Colon (tissue), 2 donors: ENCODE measurements at regions not wholly inside any gene's neighbourhood (a gene's known extent, or its start where the extent isn't known, plus 50 kb on each side); places are given as distances from the start of the nearest gene placed in this dataset.

Experiments used
- FAIRE-seq: peaks from 2 replicates; lab custom pipeline; 2012; peaks lifted over from hg19 to GRCh38; lab: Jason Lieb, UNC
- donor health status: control.
- donor health status: control.

DNA sequence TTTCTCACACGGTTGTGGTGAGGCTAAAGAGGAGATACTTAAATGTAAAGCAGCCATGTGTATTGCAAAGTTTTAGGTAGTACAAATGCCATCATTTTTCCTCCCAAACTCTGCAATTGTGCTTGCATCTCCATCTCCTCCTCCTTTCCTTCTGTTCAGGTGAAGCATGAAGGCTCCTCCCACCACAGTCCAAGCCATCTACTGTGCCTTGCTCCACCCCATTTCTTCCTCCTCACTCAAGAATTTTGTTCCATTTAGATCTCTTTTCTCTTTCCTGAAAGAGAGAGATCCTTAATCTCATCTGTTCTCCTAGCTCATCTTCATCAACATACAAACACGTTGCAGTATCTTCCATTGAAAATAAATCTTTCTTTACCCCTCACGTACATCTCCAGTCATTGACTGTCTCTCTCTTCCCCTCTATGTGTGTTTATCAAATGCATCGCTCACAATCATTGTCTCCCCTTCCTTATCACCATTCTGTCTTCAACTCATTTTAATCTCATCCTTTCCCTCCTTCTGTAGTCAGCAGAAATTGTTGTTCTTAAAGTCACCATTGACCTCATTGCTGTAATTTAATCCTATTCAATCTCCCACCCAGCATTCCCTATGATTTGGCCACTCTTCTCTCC, 392.1 kb downstream of the RAD51AP2 start:
- no peak for FAIRE-seq

DNA sequence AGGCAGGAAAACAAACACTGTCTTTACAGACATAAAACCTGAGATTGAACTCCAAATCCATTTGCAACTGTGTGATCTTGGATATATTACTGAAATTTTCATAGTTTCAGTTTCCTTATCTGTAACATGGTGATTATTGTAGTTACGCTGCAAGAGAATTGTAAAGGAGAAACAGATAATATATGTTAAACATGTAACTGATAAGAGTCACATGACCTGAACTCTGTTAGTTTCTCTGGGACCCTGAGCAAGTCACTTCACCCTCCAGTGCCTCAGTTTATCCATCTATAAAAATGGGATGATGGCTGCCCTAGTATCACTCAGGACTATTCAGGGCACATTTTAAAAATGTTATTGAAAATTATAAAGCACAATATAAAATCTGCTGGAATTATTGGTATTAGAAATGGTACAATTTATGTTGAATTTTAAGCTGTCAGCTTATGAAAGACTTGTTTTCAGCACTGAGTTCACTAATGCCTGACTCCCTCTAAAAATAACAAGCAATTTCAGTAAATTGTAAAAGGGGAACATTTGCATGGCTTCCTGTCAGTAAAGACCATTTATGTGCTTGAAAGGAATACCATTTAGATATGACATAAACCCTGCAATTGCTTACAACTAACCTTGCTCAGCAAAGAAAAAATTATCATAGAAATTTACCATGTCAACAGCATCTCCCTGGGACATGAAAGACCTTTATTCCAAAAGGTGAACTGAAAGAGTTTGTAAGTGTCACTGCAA, 393.5 kb downstream of the RAD51AP2 start:
- no peak for FAIRE-seq

DNA sequence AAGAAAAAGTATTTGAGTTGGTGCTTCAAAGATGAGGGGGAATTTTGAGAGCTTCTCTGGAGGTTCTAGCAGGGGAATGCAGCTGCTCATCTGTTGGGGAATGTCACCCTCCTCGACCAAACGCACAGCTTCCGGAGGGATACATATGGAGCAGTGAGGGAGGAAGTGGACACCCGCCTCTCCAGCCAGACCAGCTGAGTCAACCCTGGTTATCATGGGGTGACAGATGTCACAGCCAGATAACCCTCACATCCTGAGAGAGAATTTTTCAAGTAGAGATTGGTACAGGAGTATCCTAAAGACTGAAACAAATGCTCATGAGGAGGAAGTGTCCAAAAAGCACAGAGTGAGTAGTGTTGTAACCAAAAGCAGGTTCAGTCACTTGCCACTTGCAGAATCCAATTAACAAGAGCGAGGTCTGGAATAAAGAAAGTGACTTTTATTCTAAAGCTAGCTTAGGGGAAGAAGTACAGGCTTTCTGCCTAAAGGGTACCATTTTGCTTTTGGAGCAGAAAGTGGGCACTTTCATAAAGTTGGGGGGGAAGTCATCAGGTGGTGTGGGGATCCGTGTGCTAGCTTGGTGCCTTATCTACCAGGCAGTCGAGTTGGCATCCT, 395.2 kb downstream of the RAD51AP2 start:
- no peak for FAIRE-seq

DNA sequence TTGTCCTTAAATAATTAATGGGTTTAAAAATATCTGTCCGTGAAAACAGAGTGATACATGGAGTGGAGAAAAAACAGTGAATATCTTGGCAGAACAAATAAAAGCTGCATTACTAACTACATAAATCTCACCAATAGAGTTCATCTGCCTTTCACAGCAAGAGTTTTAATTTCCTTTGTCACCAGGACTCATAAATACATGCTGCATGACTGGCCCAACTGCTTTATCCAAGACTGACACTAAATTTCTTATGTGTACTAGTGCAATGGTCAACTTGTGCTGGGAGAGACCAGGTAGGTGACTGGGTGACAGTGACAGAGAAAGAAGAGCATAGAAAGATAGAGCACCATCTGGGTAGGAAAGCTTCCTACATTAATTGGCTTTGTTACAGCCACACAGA, 402.8 kb downstream of the RAD51AP2 start:
- no peak for FAIRE-seq

DNA sequence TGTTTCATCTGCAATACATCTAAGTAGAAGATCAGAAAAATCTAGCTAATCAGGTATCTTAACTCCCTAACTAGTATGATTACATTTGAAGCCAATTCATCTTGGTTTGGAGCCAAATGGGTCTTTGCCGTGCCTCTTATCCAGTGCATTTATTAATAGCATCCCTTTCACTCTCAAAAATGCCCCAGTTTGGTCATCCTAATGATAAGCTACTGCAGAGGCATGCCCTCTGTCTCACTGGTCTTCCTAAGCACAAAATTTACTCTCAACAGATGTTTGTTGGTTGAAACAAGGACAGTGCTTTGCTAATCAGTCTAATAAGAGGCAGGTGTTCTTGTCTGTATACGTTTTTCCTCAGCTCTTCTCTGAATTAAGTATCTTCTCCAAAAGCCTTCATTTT, 403.2 kb downstream of the RAD51AP2 start:
- FAIRE-seq, result no peak

DNA sequence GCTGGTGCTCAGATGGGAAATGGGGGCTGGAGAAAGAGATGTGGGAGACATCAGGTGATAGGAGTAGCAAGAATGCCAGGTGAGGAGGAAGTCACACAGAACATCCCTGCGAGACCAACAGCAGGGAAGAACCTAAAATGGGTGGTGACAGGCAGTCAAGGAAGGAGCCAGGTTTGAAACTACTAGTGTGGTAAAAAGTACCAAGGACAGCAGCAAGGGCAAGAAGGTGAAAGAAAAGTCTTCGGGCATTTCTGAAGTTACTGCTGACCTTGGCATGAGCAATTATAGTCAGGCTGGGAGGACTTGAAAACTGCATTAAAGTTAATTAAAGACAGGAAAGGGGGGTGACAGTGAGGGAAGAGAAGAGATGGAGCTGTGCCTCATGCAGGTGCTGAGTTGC, 410.4 kb downstream of the RAD51AP2 start:
- FAIRE-seq, result no peak

DNA sequence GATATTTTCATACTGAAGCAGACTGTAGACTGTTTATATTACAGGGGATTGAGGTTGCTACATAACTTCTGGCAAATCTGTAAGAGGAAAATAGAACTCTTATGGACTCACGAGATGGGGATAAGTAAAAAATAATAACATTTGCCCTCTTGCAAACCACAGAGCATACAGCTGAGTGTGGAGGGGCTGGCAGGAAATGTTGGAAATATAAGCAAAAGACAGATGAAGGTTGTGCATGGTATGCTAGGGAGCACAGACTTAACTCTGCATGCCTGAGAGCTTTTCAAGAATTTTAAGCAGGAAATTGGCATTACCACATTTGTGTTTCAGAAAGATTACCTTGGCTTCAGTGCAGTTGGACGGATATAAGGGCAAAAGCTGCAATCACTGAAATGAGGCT, 411.1 kb downstream of the RAD51AP2 start:
- no peak for FAIRE-seq

DNA sequence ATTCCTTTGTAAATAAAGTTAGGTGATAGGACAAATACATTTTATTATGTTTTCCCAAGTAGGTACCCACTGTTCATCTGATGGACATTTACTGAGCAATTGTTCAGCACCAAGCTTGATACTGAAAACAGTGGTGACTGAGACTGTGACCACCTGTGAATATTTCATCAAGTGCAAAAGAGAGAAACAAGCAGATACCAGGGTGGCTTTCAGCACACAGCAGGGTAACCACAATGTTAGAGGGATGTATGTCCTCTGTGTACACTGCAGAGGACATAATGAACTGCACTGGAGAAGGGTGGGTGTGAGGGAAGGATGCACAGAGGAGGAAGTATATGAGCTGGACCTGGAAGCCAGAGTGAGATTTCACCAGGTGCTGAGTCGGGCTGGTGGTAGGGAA, 411.8 kb downstream of the RAD51AP2 start:
- no peak for FAIRE-seq

DNA sequence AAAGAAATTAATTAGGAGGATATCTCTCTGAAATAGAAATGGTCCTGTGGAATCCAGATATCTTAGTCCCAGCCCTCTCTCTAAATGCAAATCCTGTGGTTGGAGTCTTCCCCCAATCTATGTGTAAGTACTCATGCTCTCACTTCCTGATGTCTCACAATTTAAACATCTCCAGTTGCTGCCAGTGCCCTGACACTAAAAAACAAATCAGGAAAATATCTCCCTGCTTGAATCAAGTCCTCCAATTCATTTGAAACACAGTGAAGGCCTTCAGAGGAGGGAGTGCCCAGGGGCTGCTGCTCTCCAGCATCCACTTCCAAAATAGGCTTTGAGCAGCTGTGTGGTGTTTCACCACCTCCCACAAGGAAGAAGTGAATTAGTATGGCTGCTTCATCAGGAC, 413.8 kb downstream of the RAD51AP2 start:
- FAIRE-seq, result no peak

DNA sequence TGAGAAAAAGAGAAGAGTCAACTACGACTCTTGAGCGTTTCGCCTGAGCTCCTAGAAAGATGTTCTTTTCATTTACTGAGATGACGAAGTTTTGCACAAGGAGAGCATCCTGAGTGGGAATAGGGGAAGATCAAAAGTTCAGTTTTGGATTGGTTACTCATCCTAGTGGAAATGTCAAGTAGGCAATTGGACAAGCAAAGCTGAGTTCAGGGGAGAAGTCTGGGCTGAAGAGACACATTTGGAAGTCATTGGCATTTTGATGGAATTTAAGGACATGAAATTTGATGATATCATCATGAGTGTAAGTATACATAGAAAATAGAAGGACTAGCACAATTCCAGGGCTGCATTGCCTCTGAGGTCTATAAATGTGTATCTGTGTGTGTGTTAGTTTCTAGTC, 416.6 kb downstream of the RAD51AP2 start:
- no peak for FAIRE-seq

DNA sequence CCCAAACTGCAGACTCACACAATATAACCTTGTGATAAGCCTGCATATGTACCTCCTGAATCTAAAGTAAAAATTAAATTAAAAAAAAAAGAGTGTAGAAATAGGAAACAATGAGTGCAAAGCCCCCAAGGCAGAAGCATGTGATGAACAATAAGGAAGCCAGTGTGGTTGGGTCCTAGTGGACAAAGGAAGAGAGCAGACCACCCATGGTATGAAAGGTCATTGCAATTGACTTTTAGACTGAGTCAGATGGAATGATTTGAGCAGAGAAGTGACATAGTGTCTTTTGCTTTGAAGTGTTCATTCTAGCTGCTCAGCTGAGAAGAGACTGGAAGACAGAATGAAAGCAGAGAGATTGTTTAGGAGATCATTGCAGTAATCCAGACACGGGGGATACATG, 417.1 kb downstream of the RAD51AP2 start:
- FAIRE-seq, result no peak

DNA sequence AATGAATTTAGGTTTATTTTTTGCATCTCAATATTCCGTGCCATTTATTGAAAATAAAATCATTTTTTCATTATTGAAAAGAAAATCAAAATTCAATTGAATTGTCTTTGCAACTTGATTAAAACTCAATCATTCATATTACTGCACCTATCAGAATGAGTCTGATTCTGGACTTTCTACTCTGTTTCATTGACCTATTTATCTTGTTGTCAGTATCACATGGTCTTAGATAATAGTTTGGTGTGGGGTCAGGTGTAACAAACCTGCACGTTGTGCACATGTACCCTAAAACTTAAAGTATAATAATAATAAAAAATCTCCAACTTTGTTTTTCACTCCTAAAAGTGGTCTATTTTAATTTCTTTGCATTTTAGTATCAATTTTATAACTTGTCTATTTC, 422.9 kb downstream of the RAD51AP2 start:
- no peak for FAIRE-seq

DNA sequence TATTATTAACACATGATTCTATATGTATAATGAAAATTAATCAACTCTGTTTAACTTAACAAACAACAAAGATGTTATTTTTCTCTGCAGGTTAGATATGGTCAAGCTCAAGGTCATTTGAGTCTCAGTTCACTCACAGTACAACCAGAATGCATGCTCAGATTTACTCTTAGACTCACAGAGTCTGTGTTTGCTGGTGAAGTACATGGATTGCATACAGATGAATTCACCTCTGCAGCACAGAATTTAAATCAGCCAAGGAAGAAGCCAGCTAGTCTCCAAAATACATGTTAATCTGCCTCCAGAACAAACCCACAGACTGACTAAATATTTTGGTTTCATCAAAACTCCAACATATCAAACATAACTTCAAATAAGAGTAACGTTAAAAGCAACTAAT, 424.5 kb downstream of the RAD51AP2 start:
- FAIRE-seq, result no peak

DNA sequence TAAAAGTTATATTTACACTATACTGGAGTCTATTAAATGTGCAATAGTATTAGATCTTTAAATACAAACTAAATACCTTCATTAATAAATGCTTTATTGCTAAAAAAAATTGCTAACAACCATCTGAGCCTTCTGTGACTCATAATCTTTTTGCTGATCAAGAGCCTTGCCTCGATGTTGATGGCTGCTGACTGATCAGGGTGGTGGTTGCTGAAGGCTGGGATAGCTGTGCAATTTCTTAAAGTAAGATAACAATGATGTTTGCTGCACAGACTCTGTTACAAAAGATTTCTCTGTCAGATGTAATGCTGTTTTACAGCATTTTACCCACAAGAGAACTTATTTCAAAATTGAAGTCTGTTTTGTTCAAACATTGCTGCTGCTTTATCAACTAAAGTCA, 421.4 kb upstream of the CYRIA start:
- no peak for FAIRE-seq

DNA sequence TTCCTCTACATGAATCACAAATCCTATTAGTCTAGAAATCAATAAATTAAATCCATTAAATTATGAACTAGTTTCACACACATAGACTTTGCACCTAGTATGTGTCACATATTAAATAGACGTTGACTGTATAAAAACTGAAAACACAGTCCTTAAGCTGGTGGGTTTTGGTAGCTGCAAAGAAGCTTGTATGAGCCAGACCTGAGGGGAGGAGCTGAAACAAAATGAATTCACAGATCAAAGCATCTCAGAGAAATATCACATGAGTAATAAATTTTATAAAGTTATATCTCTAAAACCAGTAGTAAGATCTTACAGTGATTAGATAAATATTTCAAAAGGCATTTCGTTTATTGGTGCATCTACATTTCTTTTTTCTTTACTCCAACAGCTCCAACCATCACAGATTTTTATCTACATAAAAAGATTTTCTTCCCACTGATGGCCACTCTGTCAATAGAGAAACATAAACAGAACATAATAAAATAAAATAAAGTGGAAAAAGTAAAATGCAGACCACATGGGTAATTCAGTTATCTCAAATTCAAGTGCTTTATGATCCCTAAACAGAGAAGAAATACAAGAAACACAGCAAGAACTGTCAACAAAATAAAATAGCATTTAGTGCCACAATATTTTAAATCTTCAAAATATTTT, 420.0 kb upstream of the CYRIA start:
- FAIRE-seq, result no peak

DNA sequence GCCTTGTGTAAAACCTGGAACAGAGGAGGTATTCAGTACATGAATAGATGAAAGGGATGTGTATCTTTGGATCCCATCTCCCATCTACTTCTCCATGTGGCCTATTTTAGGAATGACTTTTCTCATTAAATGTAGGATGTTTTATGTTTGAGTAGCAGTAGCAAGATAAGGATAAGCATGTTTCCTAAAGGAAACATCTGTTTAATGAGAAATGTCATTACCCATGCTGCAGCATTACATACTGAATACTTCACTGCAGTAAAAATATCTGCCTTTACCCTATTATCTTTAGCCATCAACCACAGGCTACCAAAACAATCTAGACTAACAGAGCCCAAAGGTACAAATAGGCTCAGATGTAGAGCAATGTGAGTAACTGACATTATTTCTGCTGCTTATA, 419.2 kb upstream of the CYRIA start:
- FAIRE-seq, result no peak

DNA sequence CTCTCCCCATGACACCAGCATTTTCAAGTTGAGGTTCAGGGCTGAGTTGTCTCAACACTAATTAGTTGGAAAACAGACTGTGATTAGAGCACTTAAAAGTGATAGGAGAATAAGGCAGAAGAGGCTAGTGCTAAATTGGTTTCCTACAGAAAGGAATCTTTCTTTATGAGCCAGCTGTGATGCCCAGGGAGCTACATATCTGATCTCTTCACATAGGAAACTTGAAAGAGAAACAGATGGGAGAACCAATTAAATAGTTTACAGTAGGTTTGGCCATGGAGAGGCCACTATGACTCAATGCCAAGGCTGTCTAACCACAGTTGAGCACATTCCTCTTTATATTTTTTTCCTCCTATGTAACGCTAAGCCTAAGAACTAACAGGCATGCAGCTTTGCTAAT, 418.3 kb upstream of the CYRIA start:
- FAIRE-seq, result no peak

DNA sequence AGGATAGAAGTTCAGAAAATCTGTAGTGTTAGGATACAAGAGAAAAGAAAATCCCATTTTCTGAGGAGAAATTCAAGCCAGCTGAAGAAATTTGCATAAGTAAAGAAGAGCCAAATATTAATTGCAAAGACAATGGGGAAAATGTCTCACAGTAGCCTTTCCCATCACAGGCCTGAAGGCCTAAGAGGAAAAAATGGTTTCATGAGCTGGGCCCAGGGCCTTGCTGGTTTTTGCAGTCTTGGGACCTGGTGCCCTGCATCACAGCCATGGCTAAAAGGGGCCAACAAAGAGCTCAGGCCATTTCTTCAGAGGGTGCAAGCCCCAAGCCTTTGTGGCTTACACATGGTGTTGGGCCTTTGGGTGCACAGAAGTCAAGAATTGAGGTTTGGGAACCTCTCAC, 413.6 kb upstream of the CYRIA start:
- no peak for FAIRE-seq

DNA sequence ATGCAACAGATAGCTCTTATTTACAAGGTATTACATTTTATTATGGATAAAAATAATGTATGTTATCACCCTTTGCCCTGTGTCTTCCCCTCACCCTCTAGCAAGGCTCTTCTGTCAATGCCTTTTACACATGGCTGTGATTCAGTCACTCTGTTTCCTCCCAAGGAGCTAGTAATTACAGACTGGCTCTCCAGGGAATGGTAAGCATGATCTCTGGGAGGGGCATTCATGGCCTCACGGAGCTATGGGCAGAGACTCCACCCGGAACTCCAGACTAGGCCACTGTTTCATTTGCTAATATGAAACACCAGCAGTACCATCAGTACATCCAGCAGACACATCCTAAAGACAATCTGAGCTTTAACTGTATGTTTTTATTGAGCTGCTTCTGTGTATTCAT, 410.9 kb upstream of the CYRIA start:
- FAIRE-seq, result no peak

DNA sequence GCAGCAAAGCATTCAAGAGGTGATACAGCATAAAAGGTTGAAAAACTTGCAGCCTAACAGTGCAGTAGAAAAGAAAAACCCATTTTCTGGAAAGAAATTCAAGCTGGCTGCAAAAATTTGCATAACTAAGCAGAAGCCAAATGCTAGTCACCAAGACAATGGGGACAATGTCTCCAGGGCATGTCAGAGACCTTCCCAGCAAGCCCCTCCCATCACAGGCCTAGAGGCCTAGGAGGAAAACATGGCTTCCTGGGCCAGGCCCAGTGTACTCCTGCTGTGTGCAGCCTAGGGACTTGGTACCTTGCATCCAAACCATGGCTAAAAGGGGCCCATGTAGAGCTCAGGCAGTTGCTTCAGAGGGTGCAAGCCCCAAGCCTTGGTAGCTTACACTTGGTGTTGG, 405.1 kb upstream of the CYRIA start:
- no peak for FAIRE-seq

DNA sequence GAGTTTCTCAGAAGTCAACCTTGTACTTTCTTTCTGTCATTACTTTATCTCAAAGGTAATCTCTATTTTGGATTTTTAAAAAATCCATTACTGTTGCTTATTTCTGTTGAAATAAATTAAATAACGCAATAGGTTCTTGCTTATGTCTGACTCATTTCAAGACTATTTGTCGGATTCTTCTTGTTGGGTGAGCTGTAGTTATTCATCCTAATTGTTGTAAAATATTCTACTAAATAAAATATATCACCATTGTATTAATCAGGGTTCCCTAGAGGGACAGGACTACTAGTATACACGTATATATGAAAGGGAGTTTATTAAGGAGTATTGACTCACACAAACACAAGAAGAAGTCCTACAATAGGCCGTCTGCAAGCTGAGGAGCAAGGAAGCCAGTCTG, 403.9 kb upstream of the CYRIA start:
- no peak for FAIRE-seq

DNA sequence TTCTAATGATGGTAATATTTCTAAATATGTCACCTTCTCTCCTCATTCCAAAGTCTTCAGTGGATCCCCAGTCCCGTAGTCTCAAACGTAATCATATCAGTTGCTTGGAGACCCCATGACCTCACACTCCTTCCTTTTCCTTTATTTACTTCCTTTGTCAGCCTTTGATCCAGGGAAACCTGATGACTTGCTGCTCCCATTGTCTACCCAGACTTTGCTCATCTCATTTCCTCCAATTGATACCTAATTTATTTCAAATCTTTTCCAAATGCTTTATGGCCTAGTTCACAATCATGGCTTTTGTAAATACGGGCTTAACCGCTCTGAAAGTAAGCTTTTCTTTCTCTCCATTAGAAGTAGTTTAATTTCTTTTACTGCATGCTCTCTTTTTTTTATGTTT, 402.4 kb upstream of the CYRIA start:
- no peak for FAIRE-seq

DNA sequence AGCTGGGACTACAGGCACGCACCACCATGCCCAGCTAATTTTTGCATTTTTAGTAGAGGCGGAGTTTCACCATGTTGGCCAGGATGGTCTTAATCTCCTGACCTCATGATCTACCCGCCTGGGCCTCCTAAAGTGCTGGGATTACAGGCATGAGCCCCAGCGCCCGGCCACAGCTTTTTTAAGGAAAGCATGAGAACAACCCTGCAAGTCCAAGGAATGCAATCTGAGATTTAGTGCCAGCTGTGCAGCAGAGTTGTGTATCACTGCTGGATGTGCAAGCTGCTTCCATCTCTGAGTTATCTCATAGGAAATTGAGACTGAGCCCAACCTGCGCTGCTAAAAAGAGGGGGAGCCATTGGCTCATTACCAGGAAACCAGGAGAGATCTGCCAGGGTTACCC, 399.9 kb upstream of the CYRIA start:
- no peak for FAIRE-seq
